HG02763 (cell line): ENCODE measurements at regions not wholly inside any gene's neighbourhood (a gene's known extent, or its start where the extent isn't known, plus 50 kb on each side); places are given as distances from the start of the nearest gene placed in this dataset.

Experiments
- ATAC-seq: cut with Tn5 transposase; IDR thresholded peaks from one replicate; pipeline ENCODE4 v1.9.1; 2021; ENCODE audit warnings: mild to moderate bottlenecking, moderate library complexity; ENCODE audit not compliant: unreplicated experiment

DNA sequence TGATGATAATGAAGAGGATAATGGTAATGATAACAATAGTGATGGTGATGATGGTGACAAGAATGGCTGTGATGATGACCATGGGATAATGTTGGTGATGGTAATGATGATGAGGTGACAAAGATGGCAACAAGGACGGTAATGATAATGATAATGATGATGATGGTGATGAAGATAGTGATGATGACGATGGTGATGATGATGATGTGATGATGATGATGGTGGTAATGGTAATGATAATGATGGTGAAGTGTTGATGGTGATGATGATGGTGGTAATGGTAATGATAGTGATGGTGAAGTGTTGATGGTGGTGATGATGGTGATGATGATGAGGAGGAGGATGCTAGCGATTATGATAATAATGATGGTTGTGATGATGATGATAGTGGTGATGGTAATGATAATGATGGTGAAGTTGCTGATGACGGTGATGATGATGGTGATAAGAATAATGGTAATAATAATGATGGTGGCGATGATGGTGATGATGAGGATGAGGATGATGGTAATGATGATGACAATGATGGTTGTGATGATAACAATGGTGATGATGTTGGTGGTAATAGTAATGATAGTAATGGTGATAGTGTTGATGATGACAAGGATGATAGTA, 54.7 kb upstream of the OPCML start:
- no peak for ATAC-seq

DNA sequence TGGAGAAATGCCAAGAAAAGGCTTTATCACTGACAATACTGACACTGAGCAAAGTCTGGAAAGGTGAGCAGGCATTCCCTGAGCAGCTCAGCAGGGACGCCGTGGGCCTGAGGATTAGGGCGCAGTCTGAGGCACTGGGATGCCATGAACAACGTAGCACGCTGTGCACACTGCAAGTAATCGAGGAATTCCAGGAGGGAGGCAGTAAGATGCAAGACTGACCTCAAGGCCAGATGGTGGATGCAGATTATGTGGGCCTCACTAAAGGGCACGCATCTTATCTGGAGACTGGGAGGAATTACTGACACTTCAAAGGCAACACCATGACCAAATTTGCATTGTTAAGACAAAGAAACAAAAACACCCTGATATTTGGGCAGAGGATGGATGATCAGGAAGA, 50.4 kb upstream of the OPCML start:
- no peak for ATAC-seq

DNA sequence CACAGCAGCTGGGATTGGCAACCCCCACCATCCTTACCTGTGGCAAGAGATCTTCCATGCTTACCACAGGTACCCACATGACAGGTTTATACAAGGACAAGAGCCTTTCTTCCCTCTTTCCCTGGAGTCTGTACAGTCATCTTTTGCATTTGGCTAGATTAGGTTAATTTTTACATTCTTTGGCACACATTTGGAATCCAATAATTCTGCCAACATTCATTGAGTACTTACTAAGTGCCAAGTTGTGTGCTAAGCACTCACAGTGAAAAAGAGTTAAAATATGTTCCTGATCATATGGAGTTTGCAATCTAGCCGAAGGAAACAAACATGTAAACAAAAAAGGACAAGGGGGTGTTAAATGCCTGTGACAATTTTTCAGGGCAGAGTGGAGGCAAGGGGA, 50.0 kb upstream of the OPCML start:
- no peak for ATAC-seq
